HUDEP-2 (cell line): ENCODE measurements at regions not wholly inside any gene's neighbourhood (a gene's known extent, or its start where the extent isn't known, plus 50 kb on each side); places are given as distances from the start of the nearest gene placed in this dataset.
"Not testable (repeated sequence)": the region's sequence is repeated elsewhere in the genome, so short reads cannot be mapped to it uniquely, and the experiment has no call there.

Experiments
- DNase-seq, 76 experiments: peaks; one replicate each; lab custom pipeline; 2025; ENCODE audit not compliant: unreplicated experiment in 76 of 76; lab: John Stamatoyannopoulos, UW

DNA sequence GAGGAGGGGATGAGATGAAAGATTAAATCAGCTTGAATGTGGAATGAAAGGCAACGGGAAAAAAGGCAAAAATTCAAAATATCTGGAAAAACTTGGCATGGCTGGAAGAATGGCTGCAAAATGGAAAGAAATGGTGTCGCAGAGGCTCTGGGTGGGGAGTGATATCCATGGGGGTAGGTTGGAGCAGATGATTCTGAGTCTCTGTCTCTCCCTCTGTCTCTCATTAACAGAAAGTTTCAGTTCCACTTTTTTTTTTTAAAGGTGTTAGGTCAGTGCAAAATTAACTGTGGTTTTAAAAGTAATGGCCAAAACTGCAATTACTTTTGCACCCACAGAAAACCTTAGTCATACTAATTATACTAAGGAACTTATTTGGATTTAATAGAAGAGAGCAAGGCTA lies 931.1 kb upstream of the USP9Y start:
- DNase-seq: no peak

DNA sequence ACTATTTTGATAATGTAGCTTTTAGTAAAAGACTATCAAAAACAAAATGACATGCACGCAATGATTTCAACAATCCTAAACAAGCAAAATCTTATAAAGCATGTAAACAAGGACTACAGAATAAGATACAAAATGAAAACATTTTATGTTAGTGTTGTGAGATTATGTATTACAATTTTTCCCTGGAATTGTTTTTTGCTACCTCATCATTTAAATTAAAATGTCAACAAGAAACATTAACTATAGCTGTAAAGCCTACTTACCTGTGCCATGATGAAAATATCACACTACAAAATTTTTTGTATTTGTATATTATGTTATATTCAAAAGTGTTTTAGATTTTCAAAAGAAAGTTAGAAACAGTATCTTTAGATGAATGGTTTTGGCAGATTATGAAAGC lies 921.3 kb upstream of the USP9Y start:
- not testable (repeated sequence) for DNase-seq

- DNase-seq: not testable (repeated sequence)
Observed at GRCh38 chrY:11789057-11789456, 912.0 kb upstream of the USP9Y start.

- peak in 2 of 76 experiments; percentile 0 for DNase-seq
Observed at GRCh38 chrY:11823752-11824151, 877.3 kb upstream of the USP9Y start.

DNA sequence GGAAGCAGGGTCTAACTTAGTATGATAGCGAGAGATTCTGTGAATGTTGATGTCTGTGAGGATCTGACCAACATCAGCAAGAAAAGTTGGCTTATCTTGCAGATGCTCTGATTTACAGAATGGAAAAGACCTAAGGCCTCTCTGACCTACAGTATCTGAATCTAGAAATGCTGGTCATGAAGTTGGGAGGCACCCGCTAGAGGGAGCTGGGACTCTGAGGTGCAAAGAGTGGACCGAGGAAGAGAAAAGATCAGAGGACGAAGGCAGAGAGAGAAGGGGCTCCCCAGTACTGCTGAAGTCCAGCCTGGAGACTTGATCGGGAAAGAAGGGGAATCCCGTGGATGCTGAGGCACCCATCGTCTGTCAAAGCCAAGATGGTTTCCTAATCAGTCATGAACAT lies 866.8 kb upstream of the USP9Y start:
- DNase-seq: peak in 1 of 76 experiments; percentile 8
